ENCODE measurements at regions not wholly inside any gene's neighbourhood (a gene's known extent, or its start where the extent isn't known, plus 50 kb on each side); places are given as distances from the start of the nearest gene placed in this dataset.

GRCh38 chr5:94045839-94046782, 304.7 kb upstream of the POU5F2 start:
- Mint-ChIP-seq H3K27me3 (no peaks in the 10 kb centered on the region), H3K27ac (no peak overlapping the region), H3K4me1 (no peaks in the 10 kb centered on the region), H3K36me3 (ENCODE audit: low read depth) (peaks cover 77% of the 10 kb centered on the region), H3K9me3 (no peaks in the 10 kb centered on the region), H3K4me3 (no peak overlapping the region)
- ATAC-seq (replicated peaks): no peak

DNA sequence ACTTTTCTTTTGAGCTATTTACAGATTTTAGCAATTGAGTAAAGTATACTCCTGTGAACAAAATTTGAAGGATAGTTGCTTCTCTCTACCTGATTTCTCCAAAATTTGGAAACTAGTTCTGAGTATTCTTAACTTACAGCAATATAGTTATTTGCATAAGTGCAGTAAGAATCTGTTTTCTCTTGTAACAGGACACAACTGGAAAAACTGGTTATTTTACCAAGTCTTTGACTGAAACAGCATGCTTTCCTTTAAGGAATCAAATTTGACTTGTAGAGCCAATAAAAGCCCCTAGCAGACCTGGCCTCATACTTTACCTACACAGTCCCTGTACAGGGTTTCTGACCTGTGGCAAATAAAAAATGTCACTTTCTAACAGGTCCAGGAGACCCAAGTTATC, 301.9 kb upstream of the POU5F2 start:
- H3K4me3 Mint-ChIP-seq: no peak overlapping the region

DNA sequence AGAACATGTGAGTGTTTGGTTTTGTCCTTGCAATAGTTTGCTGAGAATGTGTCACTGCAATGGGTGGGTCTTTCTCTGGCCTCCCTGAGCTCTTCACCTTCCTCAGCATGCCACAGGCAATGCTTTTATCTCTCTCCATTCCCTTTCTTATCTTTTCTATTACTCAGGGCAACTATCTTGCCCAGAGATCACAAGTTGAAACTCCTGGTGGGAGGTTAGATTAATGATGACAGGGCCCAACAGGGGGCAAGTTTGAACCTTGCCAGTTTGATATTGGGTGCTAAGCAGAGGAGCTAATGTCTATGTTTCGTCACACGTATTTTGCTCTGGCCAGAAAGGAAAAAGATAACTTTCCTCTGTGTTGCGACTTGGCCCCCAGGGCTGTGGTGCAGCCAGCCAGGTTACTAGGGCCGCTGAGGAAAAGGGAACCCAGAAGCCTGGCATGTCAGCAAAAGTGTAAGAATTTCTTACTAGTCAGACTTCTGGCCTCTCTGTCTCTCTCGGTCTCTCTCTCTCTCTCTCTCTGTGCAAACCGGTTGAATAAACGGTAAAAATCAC, 299.3 kb upstream of the POU5F2 start:
- Mint-ChIP-seq H3K9me3 (no peaks in the 10 kb centered on the region), H3K4me1 (no peaks in the 10 kb centered on the region), H3K36me3 (ENCODE audit: low read depth) (peaks cover 54% of the 10 kb centered on the region), H3K27ac (no peak overlapping the region), H3K27me3 (no peaks in the 10 kb centered on the region), H3K4me3 (no peak overlapping the region)
- no peak for ATAC-seq (replicated peaks)

More for the DNA sequence above, 301.9 kb upstream of the POU5F2 start:
- H3K27me3 Mint-ChIP-seq: no peaks in the 10 kb centered on the region
- no peak overlapping the region for H3K27ac Mint-ChIP-seq
- no peaks in the 10 kb centered on the region for H3K4me1 Mint-ChIP-seq
- H3K9me3 Mint-ChIP-seq: no peaks in the 10 kb centered on the region
- H3K36me3 Mint-ChIP-seq (ENCODE audit: low read depth): peaks cover 59% of the 10 kb centered on the region
- no peak for ATAC-seq (replicated peaks)

GRCh38 chr5:94039101-94039500, 297.7 kb upstream of the POU5F2 start:
- H3K27ac Mint-ChIP-seq: no peak overlapping the region
- no peaks in the 10 kb centered on the region for H3K9me3 Mint-ChIP-seq
- H3K4me1 Mint-ChIP-seq: no peaks in the 10 kb centered on the region
- no peak overlapping the region for H3K4me3 Mint-ChIP-seq
- H3K27me3 Mint-ChIP-seq: no peaks in the 10 kb centered on the region
- H3K36me3 Mint-ChIP-seq (ENCODE audit: low read depth): peaks cover 51% of the 10 kb centered on the region
- ATAC-seq (replicated peaks): no peak

GRCh38 chr5:94031631-94032030, 290.2 kb upstream of the POU5F2 start:
- no peak overlapping the region for H3K27ac Mint-ChIP-seq
- H3K36me3 Mint-ChIP-seq (ENCODE audit: low read depth): peaks cover 56% of the 10 kb centered on the region
- no peak for ATAC-seq (replicated peaks)
- H3K4me3 Mint-ChIP-seq: no peak overlapping the region
- no peaks in the 10 kb centered on the region for H3K27me3 Mint-ChIP-seq
- H3K9me3 Mint-ChIP-seq: no peaks in the 10 kb centered on the region
- no peaks in the 10 kb centered on the region for H3K4me1 Mint-ChIP-seq

- Mint-ChIP-seq H3K9me3 (no peaks in the 10 kb centered on the region), H3K27me3 (no peaks in the 10 kb centered on the region), H3K4me3 (no peak overlapping the region), H3K36me3 (ENCODE audit: low read depth) (peaks cover 34% of the 10 kb centered on the region), H3K27ac (no peak overlapping the region), H3K4me1 (no peaks in the 10 kb centered on the region)
- ATAC-seq (replicated peaks): no peak
Observed at GRCh38 chr5:94028001-94028400, 286.6 kb upstream of the POU5F2 start.

GRCh38 chr5:94027145-94027544, 285.7 kb upstream of the POU5F2 start:
- H3K36me3 Mint-ChIP-seq (ENCODE audit: low read depth): peaks cover 36% of the 10 kb centered on the region
- H3K27me3 Mint-ChIP-seq: no peaks in the 10 kb centered on the region
- no peaks in the 10 kb centered on the region for H3K4me1 Mint-ChIP-seq
- H3K4me3 Mint-ChIP-seq: no peak overlapping the region
- H3K27ac Mint-ChIP-seq: no peak overlapping the region
- ATAC-seq (replicated peaks): no peak
- no peaks in the 10 kb centered on the region for H3K9me3 Mint-ChIP-seq

GRCh38 chr5:94025788-94026473, 284.5 kb upstream of the POU5F2 start:
- no peaks in the 10 kb centered on the region for H3K9me3 Mint-ChIP-seq

DNA sequence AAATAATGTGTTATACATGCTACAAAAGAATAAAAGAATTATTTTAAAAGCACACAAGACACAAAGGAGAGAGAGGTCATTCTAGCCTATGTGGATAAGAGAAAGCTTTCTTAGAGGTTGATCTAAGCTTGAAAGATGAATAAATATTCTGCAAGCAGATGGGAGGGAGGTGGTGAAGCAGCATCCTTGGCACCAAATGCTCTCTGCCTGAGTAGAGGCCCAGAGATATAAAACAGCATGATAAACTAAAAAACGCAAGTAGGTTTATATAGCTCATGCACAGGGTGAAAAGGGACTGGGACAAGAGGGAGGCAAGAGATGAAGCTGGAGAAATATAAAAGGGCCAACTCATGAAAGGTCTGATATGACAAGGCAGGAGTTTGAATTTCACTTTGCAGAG, 283.2 kb upstream of the POU5F2 start:
- no peak for ATAC-seq (replicated peaks)
- Mint-ChIP-seq H3K4me1 (no peaks in the 10 kb centered on the region), H3K4me3 (no peak overlapping the region), H3K9me3 (peaks cover 3% of the 10 kb centered on the region), H3K36me3 (ENCODE audit: low read depth) (peaks cover 47% of the 10 kb centered on the region), H3K27ac (no peak overlapping the region), H3K27me3 (no peaks in the 10 kb centered on the region)

More at GRCh38 chr5:94025788-94026473, 284.5 kb upstream of the POU5F2 start:
- no peak overlapping the region for H3K4me3 Mint-ChIP-seq
- no peaks in the 10 kb centered on the region for H3K4me1 Mint-ChIP-seq
- no peak for ATAC-seq (replicated peaks)
- no peak overlapping the region for H3K27ac Mint-ChIP-seq
- peaks cover 43% of the 10 kb centered on the region for H3K36me3 Mint-ChIP-seq (ENCODE audit: low read depth)
- no peaks in the 10 kb centered on the region for H3K27me3 Mint-ChIP-seq

DNA sequence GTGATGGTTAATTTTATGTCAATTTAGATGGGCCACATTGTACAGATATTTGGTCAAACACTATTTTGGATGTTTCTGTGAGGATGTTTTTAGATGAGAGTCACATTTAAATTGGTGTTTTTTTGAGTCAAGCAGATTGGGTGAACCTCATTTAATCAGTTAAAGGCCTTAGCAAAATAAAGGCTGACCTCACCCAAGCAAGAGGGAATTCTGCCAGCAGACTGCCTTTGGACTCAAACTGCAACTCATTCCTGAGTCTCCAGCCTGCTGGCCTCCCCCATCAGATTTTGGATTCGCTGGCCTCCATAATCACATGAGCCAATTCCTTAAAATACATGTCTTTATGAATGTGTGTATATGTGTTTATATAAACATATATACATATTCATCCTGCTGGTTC, 282.7 kb upstream of the POU5F2 start:
- Mint-ChIP-seq H3K27me3 (no peaks in the 10 kb centered on the region), H3K4me1 (no peaks in the 10 kb centered on the region), H3K9me3 (peaks cover 3% of the 10 kb centered on the region), H3K36me3 (ENCODE audit: low read depth) (peaks cover 47% of the 10 kb centered on the region), H3K27ac (no peak overlapping the region), H3K4me3 (no peak overlapping the region)
- ATAC-seq (replicated peaks): no peak

DNA sequence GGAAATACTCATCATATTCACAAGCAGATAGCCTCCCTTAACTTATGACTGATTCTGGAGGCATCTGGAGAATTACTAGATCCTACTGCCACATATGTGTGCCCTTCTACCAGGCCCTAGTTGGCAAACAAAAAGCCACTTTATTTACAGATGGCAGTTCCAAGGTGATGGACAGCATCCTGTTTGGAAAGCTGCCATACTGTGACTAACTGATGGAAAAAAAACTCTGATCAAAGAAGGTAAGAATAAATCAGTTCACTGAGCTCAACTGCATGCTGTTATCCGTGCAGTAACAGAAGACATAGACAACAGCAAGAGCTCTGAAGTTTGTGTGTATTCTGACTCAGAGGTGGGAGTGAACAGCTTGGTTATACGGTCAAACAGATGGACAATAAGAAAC, 279.8 kb upstream of the POU5F2 start:
- Mint-ChIP-seq H3K27ac (no peak overlapping the region), H3K9me3 (peaks cover 11% of the 10 kb centered on the region), H3K27me3 (no peaks in the 10 kb centered on the region), H3K36me3 (ENCODE audit: low read depth) (peaks cover 68% of the 10 kb centered on the region), H3K4me3 (no peak overlapping the region), H3K4me1 (no peaks in the 10 kb centered on the region)
- ATAC-seq (replicated peaks): no peak

- H3K9me3 Mint-ChIP-seq: peaks cover 25% of the 10 kb centered on the region
- no peak overlapping the region for H3K27ac Mint-ChIP-seq
- no peaks in the 10 kb centered on the region for H3K27me3 Mint-ChIP-seq
- H3K4me3 Mint-ChIP-seq: no peak overlapping the region
- H3K4me1 Mint-ChIP-seq: no peaks in the 10 kb centered on the region
- ATAC-seq (replicated peaks): no peak
- peaks cover 91% of the 10 kb centered on the region for H3K36me3 Mint-ChIP-seq (ENCODE audit: low read depth)
Observed at GRCh38 chr5:94017579-94017978, 276.2 kb upstream of the POU5F2 start.

DNA sequence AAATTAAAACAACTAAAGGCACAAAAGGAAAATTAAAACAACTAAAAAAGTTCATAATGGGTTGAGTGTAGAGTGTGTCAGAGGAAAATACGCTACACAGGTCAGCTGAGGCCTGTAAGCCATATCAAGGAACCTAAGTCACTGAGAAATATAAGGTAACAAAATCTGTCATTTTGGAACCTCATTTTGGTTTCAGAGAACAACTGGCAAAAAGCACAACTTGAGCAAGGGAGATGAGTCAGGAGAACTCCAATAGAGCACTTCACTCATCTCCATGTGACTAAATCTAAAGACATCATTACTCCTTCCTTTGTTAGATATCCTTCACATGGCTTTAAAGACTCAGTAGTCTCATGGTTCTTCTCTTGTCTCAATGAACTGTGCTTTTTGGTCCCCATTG, 269.4 kb upstream of the POU5F2 start:
- Mint-ChIP-seq H3K27me3 (no peaks in the 10 kb centered on the region), H3K36me3 (ENCODE audit: low read depth) (peaks cover 45% of the 10 kb centered on the region), H3K4me1 (peaks cover 8% of the 10 kb centered on the region), H3K27ac (no peak overlapping the region), H3K9me3 (peaks cover 19% of the 10 kb centered on the region), H3K4me3 (no peak overlapping the region)
- peak; percentile 64 for ATAC-seq (replicated peaks)

DNA sequence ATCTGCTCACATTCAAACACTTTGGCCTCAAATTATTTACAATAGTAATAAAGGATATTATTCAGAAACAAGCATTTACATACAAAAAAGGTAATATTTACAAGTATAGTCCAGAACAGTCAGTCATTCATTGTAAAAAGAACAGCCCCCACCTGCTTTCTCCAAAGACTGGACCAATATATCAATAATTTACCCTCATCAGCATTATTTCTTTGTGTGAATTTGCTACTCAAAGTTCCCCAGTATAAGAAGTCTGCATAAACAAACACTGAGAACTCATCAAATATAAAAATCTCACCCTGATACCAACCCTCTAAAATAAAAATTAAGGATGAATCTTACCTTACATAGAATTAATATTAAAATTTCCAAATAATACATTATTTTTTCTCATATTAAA, 267.8 kb upstream of the POU5F2 start:
- H3K36me3 Mint-ChIP-seq (ENCODE audit: low read depth): peaks cover 33% of the 10 kb centered on the region
- H3K4me1 Mint-ChIP-seq: peaks cover 8% of the 10 kb centered on the region
- ATAC-seq (replicated peaks): no peak
- no peaks in the 10 kb centered on the region for H3K27me3 Mint-ChIP-seq
- peaks cover 8% of the 10 kb centered on the region for H3K9me3 Mint-ChIP-seq
- H3K4me3 Mint-ChIP-seq: no peak overlapping the region
- no peak overlapping the region for H3K27ac Mint-ChIP-seq
